ENCODE measurements at regions not wholly inside any gene's neighbourhood (a gene's known extent, or its start where the extent isn't known, plus 50 kb on each side); places are given as distances from the start of the nearest gene placed in this dataset.
"Not testable (repeated sequence)": the region's sequence is repeated elsewhere in the genome, so short reads cannot be mapped to it uniquely, and the experiment has no call there.

GRCh38 chr21:5106767-5107464, 5414.5 kb upstream of the TPTE start:
- H3K4me3 ChIP-seq, H3K27ac ChIP-seq, H3K27me3 ChIP-seq, H3K4me2 ChIP-seq, H4K20me1 ChIP-seq, H3K36me3 ChIP-seq, H3K9me3 ChIP-seq, H3K9ac ChIP-seq: not testable (repeated sequence)
- peaks cover 12% of the 10 kb centered on the region for H3K4me1 ChIP-seq

- not testable (repeated sequence) for H4K20me1 ChIP-seq, H3K4me2 ChIP-seq, H3K36me3 ChIP-seq, H3K4me3 ChIP-seq, H3K9me3 ChIP-seq, H3K27ac ChIP-seq, H3K9ac ChIP-seq, H3K27me3 ChIP-seq
- peaks cover 12% of the 10 kb centered on the region for H3K4me1 ChIP-seq
Observed at GRCh38 chr21:5107637-5108036, 5413.7 kb upstream of the TPTE start.

- H3K4me1 ChIP-seq, result peaks cover 11% of the 10 kb centered on the region
- H4K20me1 ChIP-seq, H3K36me3 ChIP-seq, H3K9ac ChIP-seq, H3K4me2 ChIP-seq, H3K27ac ChIP-seq, H3K9me3 ChIP-seq, H3K4me3 ChIP-seq, H3K27me3 ChIP-seq: not testable (repeated sequence)
Observed at GRCh38 chr21:5108048-5108775, 5413.2 kb upstream of the TPTE start.

- H3K9me3 ChIP-seq, H3K4me2 ChIP-seq, H3K36me3 ChIP-seq, H3K27ac ChIP-seq, H3K4me3 ChIP-seq, H4K20me1 ChIP-seq, H3K27me3 ChIP-seq, H3K9ac ChIP-seq: not testable (repeated sequence)
- H3K4me1 ChIP-seq, result peaks cover 12% of the 10 kb centered on the region
Observed at GRCh38 chr21:5111197-5111596, 5410.2 kb upstream of the TPTE start.

GRCh38 chr21:5113092-5113491, 5408.3 kb upstream of the TPTE start:
- H3K27ac ChIP-seq, H3K4me3 ChIP-seq, H4K20me1 ChIP-seq, H3K27me3 ChIP-seq, H3K9ac ChIP-seq, H3K9me3 ChIP-seq, H3K4me2 ChIP-seq, H3K36me3 ChIP-seq: not testable (repeated sequence)
- H3K4me1 ChIP-seq, result peaks cover 12% of the 10 kb centered on the region

GRCh38 chr21:5114468-5114867, 5406.9 kb upstream of the TPTE start:
- H3K27ac ChIP-seq, H3K4me3 ChIP-seq, H3K4me2 ChIP-seq, H4K20me1 ChIP-seq, H3K9ac ChIP-seq, H3K36me3 ChIP-seq, H3K9me3 ChIP-seq, H3K27me3 ChIP-seq: not testable (repeated sequence)
- H3K4me1 ChIP-seq, result peaks cover 17% of the 10 kb centered on the region

- H3K27ac ChIP-seq, H3K9ac ChIP-seq, H4K20me1 ChIP-seq, H3K4me3 ChIP-seq, H3K27me3 ChIP-seq, H3K36me3 ChIP-seq, H3K9me3 ChIP-seq: not testable (repeated sequence)
- peaks cover 17% of the 10 kb centered on the region for H3K4me1 ChIP-seq
- peak overlapping the region; percentile 55 for H3K4me2 ChIP-seq
Observed at GRCh38 chr21:5114893-5115645, 5406.3 kb upstream of the TPTE start.

GRCh38 chr21:5115646-5116343, 5405.6 kb upstream of the TPTE start:
- peaks cover 17% of the 10 kb centered on the region for H3K4me1 ChIP-seq
- H3K4me2 ChIP-seq, result peak overlapping the region; percentile 50
- H4K20me1 ChIP-seq, H3K27ac ChIP-seq, H3K27me3 ChIP-seq, H3K9me3 ChIP-seq, H3K9ac ChIP-seq, H3K4me3 ChIP-seq, H3K36me3 ChIP-seq: not testable (repeated sequence)

GRCh38 chr21:5116344-5117123, 5404.8 kb upstream of the TPTE start:
- H3K9ac ChIP-seq, H3K9me3 ChIP-seq, H3K27ac ChIP-seq, H3K27me3 ChIP-seq, H4K20me1 ChIP-seq, H3K36me3 ChIP-seq, H3K4me3 ChIP-seq: not testable (repeated sequence)
- H3K4me1 ChIP-seq, result peaks cover 17% of the 10 kb centered on the region
- peak overlapping the region; percentile 50; the same call in 1 of the 2 replicates for H3K4me2 ChIP-seq

GRCh38 chr21:5117135-5117534, 5404.2 kb upstream of the TPTE start:
- Histone ChIP-seq H3K4me2 (0 out of 2 replicates have a peak overlapping the region, but pooled peaks have one; percentile 67), H3K4me1 (peaks cover 17% of the 10 kb centered on the region), H3K27ac (0 out of 2 replicates have a peak overlapping the region, but pooled peaks have one; percentile 69)
- not testable (repeated sequence) for H3K9ac ChIP-seq, H4K20me1 ChIP-seq, H3K36me3 ChIP-seq, H3K9me3 ChIP-seq, H3K4me3 ChIP-seq, H3K27me3 ChIP-seq

- not testable (repeated sequence) for H3K27me3 ChIP-seq, H3K36me3 ChIP-seq, H4K20me1 ChIP-seq, H3K9ac ChIP-seq, H3K4me3 ChIP-seq, H3K9me3 ChIP-seq
- peaks cover 17% of the 10 kb centered on the region for H3K4me1 ChIP-seq
- peak overlapping the region; percentile 69 for H3K27ac ChIP-seq
- H3K4me2 ChIP-seq, result peak overlapping the region; percentile 67
Observed at GRCh38 chr21:5117666-5118295, 5403.6 kb upstream of the TPTE start.

GRCh38 chr21:5118296-5118679, 5403.1 kb upstream of the TPTE start:
- peaks cover 17% of the 10 kb centered on the region for H3K4me1 ChIP-seq
- not testable (repeated sequence) for H3K9me3 ChIP-seq, H4K20me1 ChIP-seq, H3K9ac ChIP-seq, H3K27me3 ChIP-seq, H3K4me2 ChIP-seq, H3K27ac ChIP-seq, H3K36me3 ChIP-seq, H3K4me3 ChIP-seq

GRCh38 chr21:5119179-5119578, 5402.2 kb upstream of the TPTE start:
- Histone ChIP-seq H3K4me2 (peak overlapping the region; percentile 66), H3K4me1 (peaks cover 17% of the 10 kb centered on the region), H3K27ac (peak overlapping the region; percentile 63; the same call in 1 of the 2 replicates)
- H3K4me3 ChIP-seq, H3K36me3 ChIP-seq, H3K9ac ChIP-seq, H4K20me1 ChIP-seq, H3K27me3 ChIP-seq, H3K9me3 ChIP-seq: not testable (repeated sequence)

Measured in BLaER1 (cell line).